GM18870 (cell line): ENCODE measurements at regions not wholly inside any gene's neighbourhood (a gene's known extent, or its start where the extent isn't known, plus 50 kb on each side); places are given as distances from the start of the nearest gene placed in this dataset.
"Not testable (repeated sequence)": the region's sequence is repeated elsewhere in the genome, so short reads cannot be mapped to it uniquely, and the experiment has no call there.

ENCODE experiments used
- ATAC-seq: cut with Tn5 transposase; IDR thresholded peaks from one replicate; pipeline ENCODE4 v1.9.1; 2021; ENCODE audit warnings: moderate library complexity; ENCODE audit not compliant: unreplicated experiment

DNA sequence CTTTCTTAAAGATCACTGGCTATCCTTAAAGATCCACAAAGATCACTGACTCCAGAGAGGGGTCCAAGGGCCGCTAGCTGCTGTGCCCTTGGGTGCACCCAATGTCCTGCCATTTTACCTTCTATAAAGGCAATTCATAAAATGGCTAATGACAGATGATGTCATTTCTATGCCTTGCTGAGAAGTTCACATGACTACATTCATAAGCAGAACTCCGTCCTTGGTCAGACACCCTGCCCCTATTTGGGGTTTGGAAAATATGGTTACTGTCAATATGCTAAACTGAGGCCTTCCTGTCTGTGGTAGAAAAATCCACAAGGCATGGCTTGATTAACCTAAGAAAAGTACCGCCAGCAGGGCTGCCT is 60.9 kb upstream of the BMAL1 start:
- ATAC-seq = no peak

GRCh38 chr11:13218685-13219084 is 58.9 kb upstream of the BMAL1 start:
- not testable (repeated sequence) for ATAC-seq

DNA sequence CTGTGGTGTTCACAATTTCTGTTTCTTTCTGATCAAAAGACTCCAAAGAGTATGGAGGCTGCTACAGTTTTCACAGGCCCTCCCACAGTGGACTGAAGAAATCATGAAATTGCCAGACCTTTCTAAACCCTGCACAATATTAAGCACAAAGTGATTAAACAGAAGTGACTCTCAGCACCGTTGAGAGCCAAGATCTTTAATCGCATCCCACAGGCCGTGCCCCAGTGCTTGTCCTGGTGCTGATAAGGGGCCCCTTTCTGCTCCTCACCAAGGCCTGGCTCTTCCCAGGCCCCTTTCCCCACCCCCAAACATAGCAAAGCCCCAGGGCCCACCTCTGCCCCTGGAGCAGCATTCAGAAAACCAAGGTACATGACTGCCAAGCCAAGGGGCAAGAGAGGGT is 57.4 kb upstream of the BMAL1 start:
- ATAC-seq = no peak

- ATAC-seq = no peak
These were observed 55.9 kb upstream of the BMAL1 start for GRCh38 chr11:13221722-13222121.

- no peak for ATAC-seq
These were observed 55.3 kb upstream of the BMAL1 start for GRCh38 chr11:13222285-13222684.

DNA sequence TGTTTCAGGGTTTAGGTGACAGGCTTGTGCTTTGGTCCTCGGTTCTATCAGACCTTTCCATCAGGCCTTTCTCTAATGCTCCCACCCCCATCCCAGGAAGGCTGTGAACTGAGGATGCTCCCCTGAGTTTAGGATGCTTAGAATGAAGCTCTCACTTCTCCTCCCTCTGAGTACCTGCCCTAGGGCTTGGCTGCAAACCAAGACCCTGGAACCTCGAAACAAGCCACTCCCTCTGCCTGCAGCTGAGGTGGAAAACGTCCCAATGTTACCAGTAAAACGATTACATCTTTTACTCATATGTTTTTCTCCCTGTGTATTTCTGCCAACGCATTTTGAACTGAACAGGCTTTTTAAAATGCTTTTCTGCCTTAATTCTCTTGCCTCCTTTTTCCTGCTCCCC is 54.5 kb upstream of the BMAL1 start:
- no peak for ATAC-seq

DNA sequence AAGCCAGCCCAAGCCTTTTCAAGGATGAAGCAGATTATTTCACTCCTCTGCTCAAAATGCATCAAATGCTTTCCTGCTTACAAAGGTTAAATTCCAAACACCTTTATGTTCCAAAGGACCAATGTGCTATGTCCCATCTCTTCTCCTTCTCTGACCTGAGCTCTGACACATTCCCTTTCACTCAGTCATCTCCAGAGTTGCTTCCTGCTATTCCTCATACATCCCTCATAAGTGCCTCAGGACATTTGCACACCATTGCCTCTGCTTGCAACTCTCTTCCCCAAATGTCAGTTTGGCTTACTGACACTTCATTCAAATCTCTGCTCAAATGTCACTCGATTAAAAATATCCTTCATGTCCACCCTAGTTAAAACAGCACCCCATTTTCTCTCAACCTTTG is 53.3 kb upstream of the BMAL1 start:
- ATAC-seq = no peak

DNA sequence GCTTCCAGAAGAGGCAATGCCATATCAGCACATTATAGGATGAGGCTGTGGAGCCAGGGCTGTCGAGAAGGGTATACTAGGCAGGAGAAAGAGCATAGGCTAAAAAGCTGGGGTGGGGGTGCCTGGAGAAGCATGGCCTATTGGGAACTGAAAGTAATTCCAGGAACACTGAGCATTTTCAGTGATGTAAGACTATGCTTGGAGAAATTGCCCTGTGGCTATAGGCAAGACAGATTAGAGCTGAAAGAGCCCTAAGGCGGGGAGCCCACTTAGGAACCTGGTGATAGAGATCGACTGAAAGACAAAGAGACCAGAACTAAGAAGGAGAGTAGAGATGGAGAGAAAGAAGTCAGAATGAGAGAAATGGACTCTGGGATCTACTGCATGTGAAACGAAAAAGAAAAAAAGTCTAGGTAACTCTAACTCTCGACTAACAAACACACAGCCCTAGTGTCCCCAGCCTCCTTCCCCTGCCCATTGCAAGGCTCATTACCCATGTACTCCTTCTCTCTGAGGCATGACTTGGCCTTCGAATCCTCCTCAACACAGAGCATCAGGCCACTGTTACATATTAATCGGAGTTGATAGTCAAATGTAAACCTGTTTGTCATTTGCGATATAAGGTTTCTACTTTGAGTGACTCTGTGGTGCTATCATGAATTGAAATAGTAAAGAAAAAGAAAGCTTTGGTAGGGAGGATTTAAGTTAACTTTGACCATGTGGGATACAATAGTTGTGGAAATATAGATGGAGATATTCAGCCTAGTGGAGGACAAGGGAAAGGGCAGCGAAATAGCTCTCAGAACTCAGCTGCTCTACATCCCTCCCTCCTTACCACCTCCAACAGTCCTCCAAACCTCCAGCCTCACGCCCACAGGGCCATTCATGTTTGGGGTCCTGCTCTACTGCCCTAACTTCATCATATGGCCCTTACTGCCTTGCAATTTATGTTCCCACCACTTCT is 52.3 kb upstream of the BMAL1 start:
- ATAC-seq = no peak

- ATAC-seq = no peak
These were observed 49.8 kb upstream of the BMAL1 start for GRCh38 chr11:13227676-13228255.
